CD4-positive, alpha-beta T cell (primary cell): ENCODE measurements at regions not wholly inside any gene's neighbourhood (a gene's known extent, or its start where the extent isn't known, plus 50 kb on each side); places are given as distances from the start of the nearest gene placed in this dataset.

Experiments used
- ATAC-seq: fragments of 200-7000 bp; cut with Tn5 transposase; one replicate; pipeline ENCODE4 v1.10.0; 2022; ENCODE audit warnings: mild to moderate bottlenecking; ENCODE audit not compliant: poor library complexity
- CTCF ChIA-PET: fragments of 350-600 bp; sonication (Branson Sonifier 250); formaldehyde crosslinking; loops from one replicate; lab custom pipeline; 2021; ENCODE audit warnings: antibody characterized with exemption, inconsistent platforms; lab: Charles Lee
- POLR2A ChIA-PET: fragments of 350-600 bp; sonication (Branson Sonifier 250); formaldehyde crosslinking; loops from one replicate; lab custom pipeline; 2021; ENCODE audit warnings: antibody characterized with exemption, inconsistent platforms; lab: Charles Lee
- DNase-seq, 14 experiments: peaks; one replicate each; pipeline ENCODE4 v3.0.0-alpha.2; 2013 to 2020; ENCODE audit warnings: mixed read lengths in 2 of 14
- H3K27ac ChIP-seq, 2 donors: one replicate each; pipeline versions ENCODE4 v1.5.1 to v1.7.0; 2013; ENCODE audit warnings: low read length in 2 of 2, low read depth in 1 of 2, mild to moderate bottlenecking in 1 of 2
- H3K27me3 ChIP-seq, 2 experiments: 1 replicate in 1 of 2; 2 replicates in 1 of 2; pipeline versions ENCODE4 v1.6.1 to v1.7.0; 2013; ENCODE audit warnings: low read length in 2 of 2, control low read depth in 1 of 2, mild to moderate bottlenecking in 1 of 2, moderate library complexity in 1 of 2; ENCODE audit not compliant: insufficient read depth in 2 of 2, control insufficient read depth in 1 of 2
- H3K36me3 ChIP-seq: one replicate; pipeline ENCODE4 v1.6.1; 2013; ENCODE audit warnings: low read length, control low read depth; ENCODE audit not compliant: insufficient read depth
- H3K4me1 ChIP-seq: one replicate; pipeline ENCODE4 v1.6.1; 2013; ENCODE audit warnings: low read length, control low read depth; ENCODE audit not compliant: insufficient read depth
- H3K4me3 ChIP-seq: one replicate; pipeline ENCODE4 v1.5.1; 2013; ENCODE audit warnings: mild to moderate bottlenecking, low read length, moderate library complexity
- H3K9me3 ChIP-seq, 2 experiments: 1 replicate in 1 of 2; 2 replicates in 1 of 2; pipeline versions ENCODE4 v1.6.1 to v1.7.0; 2013; ENCODE audit warnings: low read length in 2 of 2, mild to moderate bottlenecking in 2 of 2, control low read depth in 1 of 2, moderate library complexity in 1 of 2; ENCODE audit not compliant: control insufficient read depth in 1 of 2, insufficient read depth in 1 of 2
- H3K27ac Mint-ChIP-seq: one replicate; pipeline ENCODE4 v1.8.0; 2020; ENCODE audit warnings: mixed read lengths
- H3K27me3 Mint-ChIP-seq: one replicate; pipeline ENCODE4 v1.8.0; 2021; ENCODE audit warnings: mixed read lengths
- H3K36me3 Mint-ChIP-seq: one replicate; pipeline ENCODE4 v1.8.0; 2021; ENCODE audit warnings: low read depth, mixed read lengths
- H3K4me1 Mint-ChIP-seq: one replicate; pipeline ENCODE4 v1.8.0; 2021; ENCODE audit warnings: low read depth, mixed read lengths
- H3K4me3 Mint-ChIP-seq: one replicate; pipeline ENCODE4 v1.8.0; 2020; ENCODE audit warnings: mild to moderate bottlenecking, mixed read lengths
- H3K9me3 Mint-ChIP-seq: one replicate; pipeline ENCODE4 v1.8.0; 2020; ENCODE audit warnings: mixed read lengths
- intact Hi-C, 2 experiments: fragments of 100-400 bp; cut with DNase I in 1 of 2; cut with micrococcal nuclease in 1 of 2; formaldehyde crosslinking; loops; one replicate each; pipeline versions ENCODE4 v1.15.1 to v1.9.0; 2023 to 2025; cut with DNase I, micrococcal nuclease
- TF ChIP-seq, protein P1 (sequence below): fragments of 200-600 bp; IDR thresholded peaks from one replicate; pipeline ENCODE4 v1.8.0; 2022; ENCODE audit warnings: antibody characterized with exemption, mild to moderate bottlenecking

DNA sequence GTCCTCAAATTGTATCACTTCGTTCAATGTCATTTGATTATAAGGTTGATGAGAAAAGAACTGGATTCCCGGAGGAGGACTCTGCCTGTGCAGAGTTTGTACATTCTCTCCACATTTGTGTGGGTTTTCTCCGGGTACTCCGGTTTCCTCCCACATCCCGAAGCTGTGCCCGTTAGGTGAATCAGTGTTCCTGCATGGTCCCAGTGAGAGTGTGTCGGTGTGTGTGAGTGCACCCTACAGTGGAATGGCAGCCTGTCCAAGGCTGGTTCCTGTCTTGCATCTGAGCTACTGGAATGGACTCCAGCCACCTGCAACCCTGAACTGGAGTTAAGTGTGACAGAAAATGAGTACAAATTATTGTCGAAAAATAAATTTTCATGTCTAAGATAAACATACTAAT, 92.2 kb upstream of the KCTD3 start:
- no peaks in the 10 kb centered on the region for H3K4me1 ChIP-seq
- no peaks in the 10 kb centered on the region for H3K27me3 ChIP-seq
- Mint-ChIP-seq H3K27me3 (peaks cover 4% of the 10 kb centered on the region), H3K4me1 (no peaks in the 10 kb centered on the region), H3K36me3 (no peaks in the 10 kb centered on the region), H3K4me3 (no peak overlapping the region), H3K27ac (no peak overlapping the region), H3K9me3 (peaks cover 10% of the 10 kb centered on the region)
- TF ChIP-seq, protein P1, sequence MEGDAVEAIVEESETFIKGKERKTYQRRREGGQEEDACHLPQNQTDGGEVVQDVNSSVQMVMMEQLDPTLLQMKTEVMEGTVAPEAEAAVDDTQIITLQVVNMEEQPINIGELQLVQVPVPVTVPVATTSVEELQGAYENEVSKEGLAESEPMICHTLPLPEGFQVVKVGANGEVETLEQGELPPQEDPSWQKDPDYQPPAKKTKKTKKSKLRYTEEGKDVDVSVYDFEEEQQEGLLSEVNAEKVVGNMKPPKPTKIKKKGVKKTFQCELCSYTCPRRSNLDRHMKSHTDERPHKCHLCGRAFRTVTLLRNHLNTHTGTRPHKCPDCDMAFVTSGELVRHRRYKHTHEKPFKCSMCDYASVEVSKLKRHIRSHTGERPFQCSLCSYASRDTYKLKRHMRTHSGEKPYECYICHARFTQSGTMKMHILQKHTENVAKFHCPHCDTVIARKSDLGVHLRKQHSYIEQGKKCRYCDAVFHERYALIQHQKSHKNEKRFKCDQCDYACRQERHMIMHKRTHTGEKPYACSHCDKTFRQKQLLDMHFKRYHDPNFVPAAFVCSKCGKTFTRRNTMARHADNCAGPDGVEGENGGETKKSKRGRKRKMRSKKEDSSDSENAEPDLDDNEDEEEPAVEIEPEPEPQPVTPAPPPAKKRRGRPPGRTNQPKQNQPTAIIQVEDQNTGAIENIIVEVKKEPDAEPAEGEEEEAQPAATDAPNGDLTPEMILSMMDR, result no peak
- intact Hi-C loops, result no loop called here
- POLR2A ChIA-PET, result no interaction called here
- no peak overlapping the region for H3K27ac ChIP-seq
- no peak for DNase-seq
- peaks cover 0 to 5% of the 10 kb centered on the region in 2 experiments for H3K9me3 ChIP-seq
- H3K36me3 ChIP-seq, result no peaks in the 10 kb centered on the region
- no peak overlapping the region for H3K4me3 ChIP-seq
- no peak for ATAC-seq
- CTCF ChIA-PET, result no interaction called here

DNA sequence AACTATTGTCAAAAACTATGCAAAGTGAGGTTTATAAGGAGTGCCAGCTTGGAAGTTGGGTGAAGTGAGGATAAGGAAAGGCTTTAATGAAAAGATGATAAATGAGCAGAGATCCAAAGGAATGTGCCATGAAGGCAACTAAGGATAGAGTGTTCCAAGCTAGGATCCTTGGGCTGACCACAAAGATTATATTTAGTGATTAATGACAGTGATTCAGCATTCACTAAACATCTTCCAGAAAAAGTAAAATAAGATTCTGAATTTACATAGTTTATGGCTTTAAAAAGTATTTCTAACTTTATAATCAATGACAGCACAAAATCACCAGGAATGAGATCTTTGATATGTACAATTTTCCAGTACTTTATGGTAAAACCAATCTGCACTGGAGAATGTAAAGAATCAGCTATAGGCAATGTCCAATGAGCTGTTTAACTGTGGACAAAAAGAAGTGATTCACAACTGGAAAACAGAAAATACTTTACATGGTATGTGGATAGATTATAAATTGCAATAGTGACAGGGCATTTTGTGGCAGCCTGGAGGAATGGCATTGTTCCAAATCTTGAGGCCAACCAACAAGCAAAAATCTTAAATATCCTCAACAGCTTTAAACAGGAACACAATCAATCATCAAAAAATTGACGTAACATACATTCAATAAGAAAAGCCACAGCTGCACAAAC, 91.2 kb upstream of the KCTD3 start:
- intact Hi-C loops, result no loop called here
- H3K4me1 ChIP-seq, result no peaks in the 10 kb centered on the region
- H3K4me3 ChIP-seq, result no peak overlapping the region
- Mint-ChIP-seq H3K27ac (no peak overlapping the region), H3K27me3 (peaks cover 4% of the 10 kb centered on the region), H3K36me3 (no peaks in the 10 kb centered on the region), H3K4me1 (no peaks in the 10 kb centered on the region), H3K9me3 (peaks cover 10% of the 10 kb centered on the region), H3K4me3 (no peak overlapping the region)
- H3K36me3 ChIP-seq, result no peaks in the 10 kb centered on the region
- TF ChIP-seq, protein P1, result no peak
- H3K27ac ChIP-seq, result no peak overlapping the region
- ChIA-PET CTCF (no interaction called here), POLR2A (no interaction called here)
- DNase-seq (no peak), ATAC-seq (no peak)
- peaks cover 0 to 5% of the 10 kb centered on the region in 2 experiments for H3K9me3 ChIP-seq
- H3K27me3 ChIP-seq, result no peaks in the 10 kb centered on the region

GRCh38 chr1:215476541-215476940, 90.6 kb upstream of the KCTD3 start:
- ATAC-seq, result no peak
- Histone ChIP-seq H3K4me3 (no peak overlapping the region), H3K4me1 (no peaks in the 10 kb centered on the region), H3K36me3 (no peaks in the 10 kb centered on the region), H3K27me3 (no peaks in the 10 kb centered on the region), H3K27ac (no peak overlapping the region), H3K9me3 (peaks cover 0 to 5% of the 10 kb centered on the region in 2 experiments)
- no peaks in the 10 kb centered on the region for H3K4me1 Mint-ChIP-seq
- no peak overlapping the region for H3K27ac Mint-ChIP-seq
- intact Hi-C loops, result no loop called here
- peaks cover 10% of the 10 kb centered on the region for H3K9me3 Mint-ChIP-seq
- no peak overlapping the region for H3K4me3 Mint-ChIP-seq
- no peak for DNase-seq
- peaks cover 4% of the 10 kb centered on the region for H3K27me3 Mint-ChIP-seq
- TF ChIP-seq, protein P1, result no peak
- POLR2A ChIA-PET, result no interaction called here
- no peaks in the 10 kb centered on the region for H3K36me3 Mint-ChIP-seq
- CTCF ChIA-PET, result no interaction called here
